GM19467 (cell line): ENCODE measurements at regions not wholly inside any gene's neighbourhood (a gene's known extent, or its start where the extent isn't known, plus 50 kb on each side); places are given as distances from the start of the nearest gene placed in this dataset.
A peak's percentile ranks its signal among the peaks of the same experiment; 100 is the strongest.
"Not testable (repeated sequence)": the region's sequence is repeated elsewhere in the genome, so short reads cannot be mapped to it uniquely, and the experiment has no call there.

Experiments used
- ATAC-seq: cut with Tn5 transposase; IDR thresholded peaks from one replicate; pipeline ENCODE4 v1.9.1; 2021; ENCODE audit warnings: mild to moderate bottlenecking, moderate library complexity; ENCODE audit not compliant: unreplicated experiment

- no peak for ATAC-seq
Measured at GRCh38 chrX:130550351-130550750, 148.6 kb downstream of the RBMX2 start.

DNA sequence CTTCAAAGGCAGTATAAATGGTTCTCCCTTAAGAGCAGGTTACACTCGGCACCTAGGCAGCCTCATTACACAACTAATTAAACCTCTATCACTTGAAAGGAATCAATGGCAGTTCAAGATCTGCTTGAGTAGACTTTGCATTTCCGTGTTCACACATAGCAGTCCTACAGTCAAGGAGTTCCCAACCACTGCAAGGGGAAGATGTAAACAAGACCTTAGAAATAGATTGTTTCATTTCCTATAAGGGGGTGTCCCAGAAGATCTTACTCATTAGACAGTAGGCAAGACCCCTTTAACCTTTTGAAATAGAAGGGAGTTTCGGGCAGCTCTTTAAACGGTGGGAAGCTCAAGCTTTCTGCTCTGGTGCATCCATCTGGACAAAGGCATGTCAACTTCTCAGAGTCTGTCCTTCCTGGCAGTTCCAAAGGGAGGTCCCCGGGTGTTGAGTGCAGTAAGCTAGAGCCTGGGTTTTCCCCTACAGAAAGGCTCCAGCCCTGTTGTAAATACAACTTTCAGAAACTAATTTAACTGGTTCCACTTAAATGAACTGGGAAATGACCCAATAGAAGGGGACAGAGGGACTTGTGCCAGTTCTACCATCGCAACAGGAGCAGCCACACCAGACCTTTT is 150.8 kb downstream of the RBMX2 start:
- peak; percentile 65 for ATAC-seq

- no peak for ATAC-seq
Measured at GRCh38 chrX:130555341-130555740, 153.6 kb downstream of the RBMX2 start.

- ATAC-seq, result no peak
Measured at GRCh38 chrX:130555757-130556156, 154.0 kb downstream of the RBMX2 start.

DNA sequence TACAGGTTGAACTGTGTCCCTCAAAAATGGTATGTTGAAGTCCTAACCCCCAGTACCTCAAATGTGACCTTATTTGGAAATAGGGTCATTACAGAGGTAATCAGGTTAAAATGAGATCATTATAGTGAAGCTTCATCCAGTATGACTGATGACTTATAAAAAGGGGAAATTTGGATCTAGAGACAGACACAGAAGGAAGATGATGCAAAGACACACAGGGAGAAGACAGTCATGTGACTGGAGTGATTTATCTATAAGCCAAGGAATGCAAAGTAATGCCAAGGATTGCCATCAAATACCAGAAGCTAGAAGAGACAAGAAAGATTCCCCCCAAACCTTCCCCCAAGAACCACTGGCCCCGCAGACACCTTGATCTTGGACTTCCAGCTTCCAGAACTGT is 155.2 kb downstream of the RBMX2 start:
- ATAC-seq, result no peak

- ATAC-seq, result no peak
Measured at GRCh38 chrX:130560544-130560943, 158.8 kb downstream of the RBMX2 start.

DNA sequence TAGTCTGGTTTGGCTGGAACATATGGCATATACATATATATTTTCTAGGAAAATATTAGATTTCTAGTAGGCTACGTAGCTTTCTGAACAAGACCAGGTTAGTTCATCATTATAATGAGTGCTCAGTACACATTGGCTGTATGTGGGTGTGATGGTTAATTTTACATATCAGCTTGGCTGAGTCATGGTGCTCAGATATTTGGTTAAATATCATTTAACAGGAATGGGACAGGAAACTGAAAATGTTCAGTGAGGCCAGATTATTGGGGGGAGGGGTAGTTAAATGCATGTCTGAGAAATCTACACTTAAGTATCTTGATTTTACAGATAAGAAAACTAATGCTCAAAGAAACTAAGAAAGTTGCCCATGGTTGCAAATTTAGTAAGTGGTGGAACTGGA is 160.1 kb downstream of the RBMX2 start:
- ATAC-seq, result no peak

- peak; percentile 84 for ATAC-seq
Measured at GRCh38 chrX:130563476-130563875, 161.7 kb downstream of the RBMX2 start.

GRCh38 chrX:130566028-130566683 is 164.4 kb downstream of the RBMX2 start:
- no peak for ATAC-seq

- not testable (repeated sequence) for ATAC-seq
Measured at GRCh38 chrX:130573030-130573429, 171.2 kb downstream of the RBMX2 start.
